ENCODE measurements at regions not wholly inside any gene's neighbourhood (a gene's known extent, or its start where the extent isn't known, plus 50 kb on each side); places are given as distances from the start of the nearest gene placed in this dataset.

DNA sequence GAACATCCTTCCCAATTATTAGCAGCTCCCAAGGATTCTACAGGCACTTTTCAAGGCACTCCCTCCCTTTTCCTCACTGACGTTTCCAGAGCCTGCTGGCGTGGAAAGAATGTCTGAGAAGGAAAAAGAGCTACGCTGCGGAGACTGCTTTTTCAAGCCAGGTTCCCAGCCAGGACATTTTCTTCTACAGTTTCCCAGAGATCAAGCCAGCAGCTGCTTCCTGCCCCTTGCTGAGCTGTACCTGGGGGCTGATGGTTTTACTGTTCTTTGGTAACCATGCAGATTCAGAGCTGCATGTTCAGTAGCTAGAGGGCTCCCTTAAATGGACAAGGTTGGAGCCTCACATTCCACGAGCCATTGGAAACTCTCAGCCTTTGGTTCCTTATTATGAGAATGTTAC, 133.4 kb downstream of the EVX1 start:
- no peaks in the 10 kb centered on the region for H3K4me1 Mint-ChIP-seq (ENCODE audit: low read depth)
- no peak overlapping the region for H3K4me3 Mint-ChIP-seq
- H3K4me3 ChIP-seq (ENCODE audit: low read length) = no peak overlapping the region
- H3K9me3 ChIP-seq (ENCODE audit: control insufficient read depth in 1 of 2, insufficient read depth in 1 of 2, low read length in 2 of 2) = no peaks in the 10 kb centered on the region
- no peaks in the 10 kb centered on the region for H3K9me3 Mint-ChIP-seq
- no peak overlapping the region for H3K27ac Mint-ChIP-seq
- no peaks in the 10 kb centered on the region for H3K4me1 ChIP-seq (ENCODE audit: insufficient read depth, low read length)
- TF ChIP-seq, protein P1, sequence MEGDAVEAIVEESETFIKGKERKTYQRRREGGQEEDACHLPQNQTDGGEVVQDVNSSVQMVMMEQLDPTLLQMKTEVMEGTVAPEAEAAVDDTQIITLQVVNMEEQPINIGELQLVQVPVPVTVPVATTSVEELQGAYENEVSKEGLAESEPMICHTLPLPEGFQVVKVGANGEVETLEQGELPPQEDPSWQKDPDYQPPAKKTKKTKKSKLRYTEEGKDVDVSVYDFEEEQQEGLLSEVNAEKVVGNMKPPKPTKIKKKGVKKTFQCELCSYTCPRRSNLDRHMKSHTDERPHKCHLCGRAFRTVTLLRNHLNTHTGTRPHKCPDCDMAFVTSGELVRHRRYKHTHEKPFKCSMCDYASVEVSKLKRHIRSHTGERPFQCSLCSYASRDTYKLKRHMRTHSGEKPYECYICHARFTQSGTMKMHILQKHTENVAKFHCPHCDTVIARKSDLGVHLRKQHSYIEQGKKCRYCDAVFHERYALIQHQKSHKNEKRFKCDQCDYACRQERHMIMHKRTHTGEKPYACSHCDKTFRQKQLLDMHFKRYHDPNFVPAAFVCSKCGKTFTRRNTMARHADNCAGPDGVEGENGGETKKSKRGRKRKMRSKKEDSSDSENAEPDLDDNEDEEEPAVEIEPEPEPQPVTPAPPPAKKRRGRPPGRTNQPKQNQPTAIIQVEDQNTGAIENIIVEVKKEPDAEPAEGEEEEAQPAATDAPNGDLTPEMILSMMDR (IDR thresholded peaks at IDR 0.05) = no peak
- ATAC-seq (ENCODE audit: poor library complexity) (no peak), DNase-seq (no peak)
- H3K36me3 Mint-ChIP-seq (ENCODE audit: low read depth) = no peaks in the 10 kb centered on the region
- H3K27me3 ChIP-seq (ENCODE audit: control insufficient read depth in 1 of 2, insufficient read depth in 2 of 2, low read length in 2 of 2) = peaks cover 5 to 12% of the 10 kb centered on the region in 2 experiments
- ChIA-PET POLR2A (no interaction called here), CTCF (no interaction called here)
- intact Hi-C loops (cut with DNase I, micrococcal nuclease) = loop anchor here in 1 of 2 experiments (10.0 kb wide), 1 partner anchor 59 kb away; no protein-coding TSS in a partner anchor
- H3K36me3 ChIP-seq (ENCODE audit: insufficient read depth, low read length) = no peaks in the 10 kb centered on the region
- H3K27ac ChIP-seq (ENCODE audit: low read depth in 1 of 2, low read length in 2 of 2) = no peak overlapping the region
- peaks cover 59% of the 10 kb centered on the region for H3K27me3 Mint-ChIP-seq

DNA sequence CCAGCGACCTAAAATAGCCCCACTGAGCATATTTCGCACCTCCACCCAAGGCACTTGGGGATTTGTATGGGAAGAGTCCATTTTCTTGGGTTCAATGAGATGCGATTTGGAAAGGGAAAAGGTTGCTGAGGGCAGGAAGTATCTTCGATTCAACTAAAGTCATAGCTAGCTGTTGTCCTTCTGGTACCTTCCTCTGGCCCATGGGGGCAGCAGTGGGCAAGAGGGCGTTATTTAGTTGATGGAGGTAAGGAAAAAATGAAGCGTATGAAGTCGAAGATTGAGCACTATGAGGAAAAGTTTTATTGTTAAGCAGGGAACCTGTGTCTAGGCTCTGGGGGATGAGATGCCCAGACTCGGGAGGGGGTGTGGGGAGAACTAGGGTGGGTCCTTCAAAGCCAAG, 135.4 kb downstream of the EVX1 start:
- ChIA-PET CTCF (no interaction called here), POLR2A (no interaction called here)
- H3K27me3 ChIP-seq (ENCODE audit: control insufficient read depth in 1 of 2, insufficient read depth in 2 of 2, low read length in 2 of 2) = peaks cover 3 to 11% of the 10 kb centered on the region in 2 experiments
- Mint-ChIP-seq H3K27me3 (peaks cover 55% of the 10 kb centered on the region), H3K36me3 (ENCODE audit: low read depth) (no peaks in the 10 kb centered on the region), H3K4me1 (ENCODE audit: low read depth) (no peaks in the 10 kb centered on the region), H3K27ac (no peak overlapping the region), H3K4me3 (no peak overlapping the region), H3K9me3 (no peaks in the 10 kb centered on the region)
- TF ChIP-seq, protein P1 (IDR thresholded peaks at IDR 0.05) = no peak
- H3K4me3 ChIP-seq (ENCODE audit: low read length) = no peak overlapping the region
- no peak overlapping the region for H3K27ac ChIP-seq (ENCODE audit: low read depth in 1 of 2, low read length in 2 of 2)
- ATAC-seq (ENCODE audit: poor library complexity) = no peak
- DNase-seq = no peak
- H3K4me1 ChIP-seq (ENCODE audit: insufficient read depth, low read length) = no peaks in the 10 kb centered on the region
- no peaks in the 10 kb centered on the region for H3K36me3 ChIP-seq (ENCODE audit: insufficient read depth, low read length)
- intact Hi-C loops (cut with DNase I, micrococcal nuclease) = loop anchor here in 1 of 2 experiments (10.0 kb wide), 1 partner anchor 57 kb away; no protein-coding TSS in a partner anchor
- no peaks in the 10 kb centered on the region for H3K9me3 ChIP-seq (ENCODE audit: control insufficient read depth in 1 of 2, insufficient read depth in 1 of 2, low read length in 2 of 2)

DNA sequence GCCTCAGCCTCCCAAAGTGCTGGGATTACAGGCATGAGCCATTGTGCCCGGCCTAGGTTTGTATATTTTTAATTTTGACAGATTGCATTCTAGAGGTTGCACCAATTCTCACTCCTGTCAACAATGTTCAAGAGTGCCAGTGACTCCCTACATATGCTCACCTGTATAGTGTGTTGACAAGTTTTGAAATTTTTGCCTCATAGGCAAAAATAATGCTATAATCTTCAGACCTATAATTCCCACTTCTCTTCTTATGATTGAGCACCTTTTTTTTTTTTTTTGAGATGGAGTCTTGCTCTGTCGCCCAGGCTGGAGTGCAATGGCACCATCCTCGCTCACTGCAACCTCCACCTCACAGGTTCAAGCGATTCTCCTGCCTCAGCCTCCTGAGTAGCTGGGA, 139.7 kb downstream of the EVX1 start:
- Mint-ChIP-seq H3K27me3 (peaks cover 43% of the 10 kb centered on the region), H3K36me3 (ENCODE audit: low read depth) (no peaks in the 10 kb centered on the region), H3K4me3 (no peak overlapping the region), H3K27ac (no peak overlapping the region), H3K4me1 (ENCODE audit: low read depth) (no peaks in the 10 kb centered on the region), H3K9me3 (no peaks in the 10 kb centered on the region)
- intact Hi-C loops (cut with DNase I, micrococcal nuclease) = no loop called here
- TF ChIP-seq, protein P1 (IDR thresholded peaks at IDR 0.05) = no peak
- DNase-seq (no peak), ATAC-seq (ENCODE audit: poor library complexity) (no peak)
- H3K4me1 ChIP-seq (ENCODE audit: insufficient read depth, low read length) = no peaks in the 10 kb centered on the region
- peaks cover 0 to 3% of the 10 kb centered on the region in 2 experiments for H3K27me3 ChIP-seq (ENCODE audit: control insufficient read depth in 1 of 2, insufficient read depth in 2 of 2, low read length in 2 of 2)
- H3K27ac ChIP-seq (ENCODE audit: low read depth in 1 of 2, low read length in 2 of 2) = no peak overlapping the region
- no peaks in the 10 kb centered on the region for H3K9me3 ChIP-seq (ENCODE audit: control insufficient read depth in 1 of 2, insufficient read depth in 1 of 2, low read length in 2 of 2)
- H3K4me3 ChIP-seq (ENCODE audit: low read length) = no peak overlapping the region
- POLR2A ChIA-PET = interaction anchor here (0.8 kb wide), 1 partner anchor 17 kb away, joined by 3 read pairs; no protein-coding TSS in a partner anchor
- H3K36me3 ChIP-seq (ENCODE audit: insufficient read depth, low read length) = no peaks in the 10 kb centered on the region
- CTCF ChIA-PET = no interaction called here
